Mesendoderm (in vitro differentiated cells): ENCODE measurements at regions not wholly inside any gene's neighbourhood (a gene's known extent, or its start where the extent isn't known, plus 50 kb on each side); places are given as distances from the start of the nearest gene placed in this dataset.

ENCODE experiments used
- DNase-seq: peaks from one replicate; pipeline ENCODE4 v3.0.0; 2013
- H2AK5ac ChIP-seq: 2 replicates; pipeline ENCODE4 v1.6.1; 2013; ENCODE audit warnings: low read length, inconsistent platforms
- H2BK120ac ChIP-seq: 2 replicates; pipeline ENCODE4 v1.6.1; 2013; ENCODE audit warnings: low read depth, mild to moderate bottlenecking, low read length, moderate library complexity, mixed read lengths
- H2BK15ac ChIP-seq: replicated peaks from 2 replicates; pipeline ENCODE4 v1.6.1; 2013; ENCODE audit warnings: low read depth, mild to moderate bottlenecking, moderate library complexity
- H2BK5ac ChIP-seq: 2 replicates; pipeline ENCODE4 v1.6.1; 2013; ENCODE audit warnings: low read length, inconsistent platforms
- H3K18ac ChIP-seq: 2 replicates; pipeline ENCODE4 v1.6.1; 2013; ENCODE audit warnings: mild to moderate bottlenecking, low read length, mixed read lengths
- H3K23ac ChIP-seq: one replicate; pipeline ENCODE4 v1.6.1; 2013; ENCODE audit warnings: low read length
- H3K27ac ChIP-seq: 2 replicates; pipeline ENCODE4 v1.5.1; 2013; ENCODE audit warnings: low read depth, mild to moderate bottlenecking, inconsistent platforms, low read length, moderate library complexity
- H3K27me3 ChIP-seq: 2 replicates; pipeline ENCODE4 v1.6.1; 2013; ENCODE audit warnings: low read length, control low read depth, mild to moderate bottlenecking, inconsistent platforms; ENCODE audit not compliant: insufficient read depth, poor library complexity
- H3K36me3 ChIP-seq: 2 replicates; pipeline ENCODE4 v1.6.1; 2013; ENCODE audit warnings: low read length, inconsistent platforms; ENCODE audit not compliant: control insufficient read depth, insufficient read depth
- H3K4ac ChIP-seq: one replicate; pipeline ENCODE4 v1.6.1; 2013; ENCODE audit warnings: low read depth, mild to moderate bottlenecking, low read length, moderate library complexity
- H3K4me1 ChIP-seq: 2 replicates; pipeline ENCODE4 v1.6.1; 2013; ENCODE audit warnings: low read depth, low read length, inconsistent platforms; ENCODE audit not compliant: control insufficient read depth
- H3K4me2 ChIP-seq: 2 replicates; pipeline ENCODE4 v1.6.1; 2013; ENCODE audit warnings: low read length
- H3K4me3 ChIP-seq: 2 replicates; pipeline ENCODE4 v1.5.1; 2013; ENCODE audit warnings: mild to moderate bottlenecking, low read length
- H3K56ac ChIP-seq: one replicate; pipeline ENCODE4 v1.6.1; 2013; ENCODE audit warnings: low read length
- H3K79me1 ChIP-seq: 2 replicates; pipeline ENCODE4 v1.6.1; 2013; ENCODE audit warnings: low read length, inconsistent platforms
- H3K79me2 ChIP-seq: 2 replicates; pipeline ENCODE4 v1.6.1; 2013; ENCODE audit warnings: mild to moderate bottlenecking, low read length; ENCODE audit not compliant: control insufficient read depth, insufficient read depth
- H3K9ac ChIP-seq: 2 replicates; pipeline ENCODE4 v1.6.1; 2013; ENCODE audit warnings: low read length, inconsistent platforms
- H4K5ac ChIP-seq: one replicate; pipeline ENCODE4 v1.6.1; 2013; ENCODE audit warnings: low read length
- H4K8ac ChIP-seq: one replicate; pipeline ENCODE4 v1.6.1; 2013; ENCODE audit warnings: low read depth, mild to moderate bottlenecking, control low read depth, low read length, moderate library complexity
- WGBS: extraction: QIAGEN DNeasy Blood & Tissue Kit; methylation state at CpG from one replicate; pipeline ENCODE4 v1.1.7; 2013; ENCODE audit warnings: low lambda C conversion rate, missing lambda C conversion rate; ENCODE audit not compliant: insufficient coverage; ENCODE audit errors: extremely low coverage; 5-methylcytosine and 5-hydroxymethylcytosine counted together

GRCh38 chr2:88310787-88311186, 140.6 kb downstream of the THNSL2 start:
- no peak overlapping the region for H3K4me2 ChIP-seq
- no peaks in the 10 kb centered on the region for H3K79me2 ChIP-seq
- no peak overlapping the region for H3K4me3 ChIP-seq
- H3K23ac ChIP-seq: no peak overlapping the region
- H3K27me3 ChIP-seq: no peaks in the 10 kb centered on the region
- no peaks in the 10 kb centered on the region for H3K4me1 ChIP-seq
- no peak overlapping the region for H2BK5ac ChIP-seq
- no peak overlapping the region for H3K18ac ChIP-seq
- H3K27ac ChIP-seq: no peak overlapping the region
- H2BK15ac ChIP-seq: no peak overlapping the region
- no peak overlapping the region for H3K56ac ChIP-seq
- WGBS: no CpG with 5 or more reads among the region's 1 CpG
- H3K4ac ChIP-seq: no peak overlapping the region
- no peak overlapping the region for H3K9ac ChIP-seq
- no peaks in the 10 kb centered on the region for H3K79me1 ChIP-seq
- no peaks in the 10 kb centered on the region for H3K36me3 ChIP-seq
- H2AK5ac ChIP-seq: no peak overlapping the region
- DNase-seq: no peak
- H4K8ac ChIP-seq: no peak overlapping the region
- no peak overlapping the region for H2BK120ac ChIP-seq
- no peak overlapping the region for H4K5ac ChIP-seq

- Histone ChIP-seq H2AK5ac (no peak overlapping the region), H3K79me1 (no peaks in the 10 kb centered on the region), H4K5ac (no peak overlapping the region), H3K56ac (no peak overlapping the region), H3K23ac (no peak overlapping the region), H4K8ac (no peak overlapping the region), H3K4me1 (no peaks in the 10 kb centered on the region), H3K18ac (no peak overlapping the region), H3K36me3 (no peaks in the 10 kb centered on the region), H2BK120ac (no peak overlapping the region), H3K4me2 (no peak overlapping the region), H3K4me3 (no peak overlapping the region), H2BK15ac (no peak overlapping the region), H3K27ac (no peak overlapping the region), H3K4ac (no peak overlapping the region), H3K79me2 (no peaks in the 10 kb centered on the region), H3K9ac (no peak overlapping the region), H3K27me3 (no peaks in the 10 kb centered on the region), H2BK5ac (no peak overlapping the region)
- DNase-seq: peak; percentile 74
Measured at GRCh38 chr2:88307817-88308216, 137.7 kb downstream of the THNSL2 start.

GRCh38 chr2:88303865-88304264, 133.7 kb downstream of the THNSL2 start:
- H3K27ac ChIP-seq: no peak overlapping the region
- H3K4me3 ChIP-seq: no peak overlapping the region
- H3K23ac ChIP-seq: no peak overlapping the region
- no peak overlapping the region for H4K5ac ChIP-seq
- no peak overlapping the region for H4K8ac ChIP-seq
- no peak overlapping the region for H3K4me2 ChIP-seq
- no peak for DNase-seq
- no peak overlapping the region for H2BK120ac ChIP-seq
- no peak overlapping the region for H3K56ac ChIP-seq
- no peak overlapping the region for H2BK15ac ChIP-seq
- no peaks in the 10 kb centered on the region for H3K4me1 ChIP-seq
- no peaks in the 10 kb centered on the region for H3K79me1 ChIP-seq
- no peak overlapping the region for H2AK5ac ChIP-seq
- no peak overlapping the region for H3K4ac ChIP-seq
- H3K18ac ChIP-seq: no peak overlapping the region
- WGBS: no CpG with 5 or more reads among the region's 3 CpGs
- H3K27me3 ChIP-seq: no peaks in the 10 kb centered on the region
- no peaks in the 10 kb centered on the region for H3K36me3 ChIP-seq
- no peak overlapping the region for H3K9ac ChIP-seq
- no peaks in the 10 kb centered on the region for H3K79me2 ChIP-seq
- no peak overlapping the region for H2BK5ac ChIP-seq

DNA sequence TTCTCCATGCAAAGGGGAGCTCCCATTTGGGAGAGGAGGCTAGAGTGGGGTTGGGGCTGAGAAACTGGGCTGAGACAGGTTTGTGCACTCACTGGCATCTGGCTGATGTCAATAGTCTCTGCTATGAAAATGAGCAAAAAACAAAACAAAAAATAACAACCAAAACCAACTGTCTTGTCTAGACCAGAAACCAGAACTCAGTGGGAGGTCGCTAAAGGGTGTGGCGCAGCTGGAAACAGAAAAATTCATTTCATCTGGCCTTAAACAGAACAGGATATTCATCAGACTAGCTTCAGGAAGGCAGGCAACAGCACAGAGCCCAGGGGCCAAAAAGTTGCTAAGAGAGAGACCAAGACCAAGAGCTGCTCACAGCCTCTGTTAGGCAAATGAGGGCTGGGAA, 126.1 kb downstream of the THNSL2 start:
- no peak overlapping the region for H3K56ac ChIP-seq
- H3K4me2 ChIP-seq: no peak overlapping the region
- H3K4ac ChIP-seq: no peak overlapping the region
- no peaks in the 10 kb centered on the region for H3K79me2 ChIP-seq
- H4K8ac ChIP-seq: no peak overlapping the region
- no peak overlapping the region for H2BK120ac ChIP-seq
- H3K18ac ChIP-seq: no peak overlapping the region
- no peak overlapping the region for H2AK5ac ChIP-seq
- no peaks in the 10 kb centered on the region for H3K36me3 ChIP-seq
- no peak overlapping the region for H3K9ac ChIP-seq
- no CpG with 5 or more reads among the region's 2 CpGs for WGBS
- no peak for DNase-seq
- no peaks in the 10 kb centered on the region for H3K4me1 ChIP-seq
- no peak overlapping the region for H3K4me3 ChIP-seq
- no peak overlapping the region for H3K23ac ChIP-seq
- no peaks in the 10 kb centered on the region for H3K79me1 ChIP-seq
- no peak overlapping the region for H2BK5ac ChIP-seq
- H3K27ac ChIP-seq: no peak overlapping the region
- H3K27me3 ChIP-seq: no peaks in the 10 kb centered on the region
- H4K5ac ChIP-seq: no peak overlapping the region
- no peak overlapping the region for H2BK15ac ChIP-seq

- Histone ChIP-seq H2BK120ac (no peak overlapping the region), H3K79me1 (no peaks in the 10 kb centered on the region), H3K9ac (no peak overlapping the region), H2BK5ac (no peak overlapping the region), H3K18ac (no peak overlapping the region), H3K36me3 (no peaks in the 10 kb centered on the region), H3K4ac (no peak overlapping the region), H2BK15ac (no peak overlapping the region), H2AK5ac (no peak overlapping the region), H3K4me3 (no peak overlapping the region), H4K5ac (no peak overlapping the region), H3K4me2 (no peak overlapping the region), H3K27ac (no peak overlapping the region), H3K79me2 (no peaks in the 10 kb centered on the region), H3K23ac (no peak overlapping the region), H4K8ac (no peak overlapping the region), H3K4me1 (no peaks in the 10 kb centered on the region), H3K27me3 (no peaks in the 10 kb centered on the region), H3K56ac (no peak overlapping the region)
- DNase-seq: no peak
- no CpG with 5 or more reads among the region's 43 CpGs for WGBS
Measured at GRCh38 chr2:88283886-88284592, 113.9 kb downstream of the THNSL2 start.
